ENCODE measurements at regions not wholly inside any gene's neighbourhood (a gene's known extent, or its start where the extent isn't known, plus 50 kb on each side); places are given as distances from the start of the nearest gene placed in this dataset.

DNA sequence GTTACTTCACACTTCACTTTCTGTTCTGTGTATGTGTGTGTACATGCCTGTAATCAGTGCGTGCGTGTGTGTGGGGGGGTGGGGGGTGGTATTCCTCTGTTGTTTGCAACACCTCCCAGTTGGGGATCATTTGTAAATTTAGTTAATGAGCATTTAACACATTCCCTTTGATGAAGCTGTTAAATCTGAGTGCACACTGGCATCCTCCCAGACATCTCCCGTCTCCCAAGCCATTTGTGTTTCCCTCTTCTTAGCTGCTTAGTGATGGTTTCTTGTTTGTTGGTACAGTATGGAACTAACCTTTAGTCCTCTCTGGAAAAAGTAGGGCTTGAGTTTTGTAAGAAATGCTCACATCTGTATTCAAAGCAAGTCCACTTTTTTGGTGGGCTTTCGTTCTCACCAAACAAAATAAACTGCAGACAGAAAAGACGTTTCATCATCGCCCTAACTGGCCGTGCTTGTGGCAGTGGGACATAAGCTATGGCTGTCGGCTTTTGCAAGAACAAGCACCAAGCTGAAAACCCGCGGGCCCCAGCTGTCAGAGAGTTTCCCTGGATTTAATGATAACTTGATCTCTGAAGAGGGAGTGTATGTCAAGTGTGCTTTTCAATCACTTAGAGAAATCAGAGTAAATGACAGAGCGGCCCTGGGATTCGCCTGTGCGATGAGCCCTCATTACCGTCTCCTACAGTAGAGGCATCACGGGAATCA is 54.9 kb upstream of the SASH1 start:
- Histone ChIP-seq H3K27me3 (ENCODE audit: control insufficient read depth in 1 of 2, insufficient read depth in 2 of 2, low read length in 2 of 2) (no peaks in the 10 kb centered on the region), H3K9ac (ENCODE audit: low read depth in 1 of 2, low read length in 2 of 2) (no peak overlapping the region), H3K4me1 (ENCODE audit: control insufficient read depth in 1 of 2, insufficient read depth in 2 of 2, low read length in 2 of 2) (no peaks in the 10 kb centered on the region), H3K9me3 (ENCODE audit: control insufficient read depth in 1 of 2, low read length in 2 of 2) (no peaks in the 10 kb centered on the region), H3K27ac (ENCODE audit: low read depth, low read length) (no peak overlapping the region), H3K36me3 (ENCODE audit: control insufficient read depth in 1 of 2, insufficient read depth in 2 of 2, low read length in 2 of 2) (no peaks in the 10 kb centered on the region), H3K4me3 (ENCODE audit: low read depth in 1 of 2, low read length in 2 of 2) (no peak overlapping the region)

DNA sequence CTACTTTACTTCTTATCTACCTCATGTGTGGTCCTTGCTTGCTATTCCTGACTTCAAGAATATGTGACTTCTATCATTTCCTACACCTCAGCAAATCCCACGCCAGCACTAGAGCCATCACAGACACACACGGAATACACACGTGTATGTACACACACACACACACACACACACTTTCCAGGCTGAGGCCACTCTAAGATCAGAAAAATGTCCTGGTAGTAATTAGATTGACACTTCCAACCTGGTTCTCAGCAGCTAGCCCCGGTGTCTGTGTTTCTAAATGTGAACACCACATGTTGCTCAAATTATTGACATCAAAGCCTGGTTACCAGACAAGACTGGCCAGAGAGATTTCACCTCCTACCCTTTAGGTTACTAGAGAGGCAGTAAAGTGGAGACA is 54.1 kb upstream of the SASH1 start:
- Histone ChIP-seq H3K4me3 (ENCODE audit: low read depth in 1 of 2, low read length in 2 of 2) (no peak overlapping the region), H3K27ac (ENCODE audit: low read depth, low read length) (no peak overlapping the region), H3K27me3 (ENCODE audit: control insufficient read depth in 1 of 2, insufficient read depth in 2 of 2, low read length in 2 of 2) (no peaks in the 10 kb centered on the region), H3K9me3 (ENCODE audit: control insufficient read depth in 1 of 2, low read length in 2 of 2) (no peaks in the 10 kb centered on the region), H3K4me1 (ENCODE audit: control insufficient read depth in 1 of 2, insufficient read depth in 2 of 2, low read length in 2 of 2) (no peaks in the 10 kb centered on the region), H3K9ac (ENCODE audit: low read depth in 1 of 2, low read length in 2 of 2) (no peak overlapping the region), H3K36me3 (ENCODE audit: control insufficient read depth in 1 of 2, insufficient read depth in 2 of 2, low read length in 2 of 2) (no peaks in the 10 kb centered on the region)

DNA sequence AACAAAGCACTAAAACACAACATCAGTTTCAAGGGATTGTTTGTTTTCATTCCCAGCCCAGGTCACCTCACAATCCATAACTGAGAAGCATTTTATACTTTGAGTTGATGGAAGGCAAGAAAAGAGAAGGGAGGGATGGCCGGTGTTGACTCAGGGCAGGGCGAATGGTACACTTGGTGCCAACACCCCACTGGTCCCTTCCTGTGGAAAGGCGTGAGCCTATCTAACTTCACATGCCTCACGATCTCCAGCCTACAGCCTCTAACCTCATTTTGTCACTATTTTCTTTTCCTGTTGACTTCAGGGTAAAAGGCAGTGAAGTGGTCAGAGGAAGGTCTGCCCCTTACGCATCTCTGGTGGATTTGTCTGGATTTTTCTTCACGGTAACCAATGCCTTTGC is 53.5 kb upstream of the SASH1 start:
- H3K36me3 ChIP-seq (ENCODE audit: control insufficient read depth in 1 of 2, insufficient read depth in 2 of 2, low read length in 2 of 2), result no peaks in the 10 kb centered on the region

DNA sequence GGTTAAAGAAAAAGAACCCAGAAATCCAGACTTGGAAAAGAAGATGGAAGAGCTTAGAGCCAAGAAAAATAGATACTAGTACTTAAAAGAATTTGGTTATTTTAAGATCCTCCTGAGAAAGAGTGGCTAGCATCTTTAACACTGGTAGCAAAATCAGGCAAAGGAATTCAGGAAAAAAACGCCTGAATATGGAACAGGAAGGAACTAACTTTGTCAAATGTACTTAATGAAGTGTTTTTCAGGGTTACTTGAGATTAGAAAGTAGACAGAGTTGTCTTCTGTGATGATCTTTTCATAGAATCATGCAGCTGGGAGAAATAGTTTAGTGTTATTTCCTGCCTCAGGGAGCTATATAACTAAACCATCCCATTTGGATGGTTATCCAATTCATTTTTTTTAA is 50.8 kb upstream of the SASH1 start:
- H3K27me3 ChIP-seq (ENCODE audit: control insufficient read depth in 1 of 2, insufficient read depth in 2 of 2, low read length in 2 of 2), result no peaks in the 10 kb centered on the region
- no peaks in the 10 kb centered on the region for H3K9me3 ChIP-seq (ENCODE audit: control insufficient read depth in 1 of 2, low read length in 2 of 2)
- H3K36me3 ChIP-seq (ENCODE audit: control insufficient read depth in 1 of 2, insufficient read depth in 2 of 2, low read length in 2 of 2), result no peaks in the 10 kb centered on the region
- no peak overlapping the region for H3K27ac ChIP-seq (ENCODE audit: low read depth, low read length)
- no peak overlapping the region for H3K9ac ChIP-seq (ENCODE audit: low read depth in 1 of 2, low read length in 2 of 2)
- H3K4me3 ChIP-seq (ENCODE audit: low read depth in 1 of 2, low read length in 2 of 2), result no peak overlapping the region
- H3K4me1 ChIP-seq (ENCODE audit: control insufficient read depth in 1 of 2, insufficient read depth in 2 of 2, low read length in 2 of 2), result no peaks in the 10 kb centered on the region

More for the DNA sequence above, 53.5 kb upstream of the SASH1 start:
- no peak overlapping the region for H3K27ac ChIP-seq (ENCODE audit: low read depth, low read length)
- H3K27me3 ChIP-seq (ENCODE audit: control insufficient read depth in 1 of 2, insufficient read depth in 2 of 2, low read length in 2 of 2), result no peaks in the 10 kb centered on the region
- no peak overlapping the region for H3K9ac ChIP-seq (ENCODE audit: low read depth in 1 of 2, low read length in 2 of 2)
- H3K9me3 ChIP-seq (ENCODE audit: control insufficient read depth in 1 of 2, low read length in 2 of 2), result no peaks in the 10 kb centered on the region
- no peak overlapping the region for H3K4me3 ChIP-seq (ENCODE audit: low read depth in 1 of 2, low read length in 2 of 2)
- no peaks in the 10 kb centered on the region for H3K4me1 ChIP-seq (ENCODE audit: control insufficient read depth in 1 of 2, insufficient read depth in 2 of 2, low read length in 2 of 2)

Measured in duodenal mucosa (tissue), 2 donors.